ENCODE measurements at regions not wholly inside any gene's neighbourhood (a gene's known extent, or its start where the extent isn't known, plus 50 kb on each side); places are given as distances from the start of the nearest gene placed in this dataset.

GRCh38 chr20:22939181-22939580 lies 95.9 kb upstream of the SSTR4 start:
- Histone ChIP-seq H3K27me3 (ENCODE audit: control insufficient read depth in 4 of 4, insufficient read depth in 4 of 4, low read length in 3 of 4) (peaks cover 0 to 5% (median 0%) of the 10 kb centered on the region in 4 donors), H3K4me1 (ENCODE audit: control insufficient read depth in 4 of 4, insufficient read depth in 4 of 4, low read length in 3 of 4) (no peaks in the 10 kb centered on the region), H3K36me3 (ENCODE audit: control insufficient read depth in 4 of 4, insufficient read depth in 3 of 4, low read depth in 1 of 4, low read length in 3 of 4) (no peaks in the 10 kb centered on the region), H3K27ac (ENCODE audit: low read depth in 1 of 2, low read length in 2 of 2) (no peak overlapping the region), H3K4me3 (ENCODE audit: low read depth in 1 of 3, low read length in 3 of 3) (no peak overlapping the region), H3K9me3 (ENCODE audit: control insufficient read depth in 4 of 4, low read length in 3 of 4) (no peaks in the 10 kb centered on the region), H3K9ac (ENCODE audit: low read depth in 1 of 2, low read length in 2 of 2) (no peak overlapping the region)
- no peak for DNase-seq (ENCODE audit: low spot score)
- no peak for TF ChIP-seq HNF4G (IDR thresholded peaks at IDR 0.05)
- no peak for TF ChIP-seq SP1 (IDR thresholded peaks at IDR 0.05)
- no peak for TF ChIP-seq FOXA1 (IDR thresholded peaks at IDR 0.05)
- no peak for TF ChIP-seq GABPA (IDR thresholded peaks at IDR 0.05 in 1 of 2, conservative IDR thresholded peaks at IDR 0.05 in 1 of 2)
- TF ChIP-seq NR2F2 (IDR thresholded peaks at IDR 0.05) = no peak
- no peak for TF ChIP-seq REST (IDR thresholded peaks at IDR 0.05)
- no peak for TF ChIP-seq EGR1 (IDR thresholded peaks at IDR 0.05; ENCODE audit: low read depth in 2 of 2)
- TF ChIP-seq ATF3 (IDR thresholded peaks at IDR 0.05) = no peak
- TF ChIP-seq RAD21 (IDR thresholded peaks at IDR 0.05) = no peak
- no peak for TF ChIP-seq MAX (IDR thresholded peaks at IDR 0.05)
- TF ChIP-seq, protein P1, sequence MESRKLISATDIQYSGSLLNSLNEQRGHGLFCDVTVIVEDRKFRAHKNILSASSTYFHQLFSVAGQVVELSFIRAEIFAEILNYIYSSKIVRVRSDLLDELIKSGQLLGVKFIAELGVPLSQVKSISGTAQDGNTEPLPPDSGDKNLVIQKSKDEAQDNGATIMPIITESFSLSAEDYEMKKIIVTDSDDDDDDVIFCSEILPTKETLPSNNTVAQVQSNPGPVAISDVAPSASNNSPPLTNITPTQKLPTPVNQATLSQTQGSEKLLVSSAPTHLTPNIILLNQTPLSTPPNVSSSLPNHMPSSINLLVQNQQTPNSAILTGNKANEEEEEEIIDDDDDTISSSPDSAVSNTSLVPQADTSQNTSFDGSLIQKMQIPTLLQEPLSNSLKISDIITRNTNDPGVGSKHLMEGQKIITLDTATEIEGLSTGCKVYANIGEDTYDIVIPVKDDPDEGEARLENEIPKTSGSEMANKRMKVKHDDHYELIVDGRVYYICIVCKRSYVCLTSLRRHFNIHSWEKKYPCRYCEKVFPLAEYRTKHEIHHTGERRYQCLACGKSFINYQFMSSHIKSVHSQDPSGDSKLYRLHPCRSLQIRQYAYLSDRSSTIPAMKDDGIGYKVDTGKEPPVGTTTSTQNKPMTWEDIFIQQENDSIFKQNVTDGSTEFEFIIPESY (IDR thresholded peaks at IDR 0.05) = no peak
- 58% methylated on average over 3 of the region's 3 CpGs for WGBS

DNA sequence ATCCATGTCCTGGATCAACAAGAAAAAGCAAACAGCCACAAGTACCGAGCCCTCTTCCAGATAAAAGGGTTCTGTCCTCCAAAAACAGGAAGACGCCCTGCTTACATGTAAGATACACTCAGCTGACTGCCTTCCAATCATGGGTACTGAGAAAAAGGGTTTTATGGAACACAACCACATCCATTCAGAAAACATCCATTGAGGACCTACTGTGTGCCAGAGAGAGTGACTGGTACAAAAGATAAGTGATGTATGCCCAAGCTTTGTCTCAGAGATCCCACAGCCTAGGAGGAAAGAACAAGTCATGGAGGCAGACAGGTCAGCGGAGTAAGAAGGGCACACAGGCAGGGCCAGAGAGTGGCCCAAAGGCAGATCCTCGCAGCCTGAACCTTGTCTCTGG lies 94.8 kb upstream of the SSTR4 start:
- DNase-seq (ENCODE audit: low spot score) = no peak
- WGBS = 77% methylated on average over 4 of the region's 4 CpGs
- H3K36me3 ChIP-seq (ENCODE audit: control insufficient read depth in 4 of 4, insufficient read depth in 3 of 4, low read depth in 1 of 4, low read length in 3 of 4) = no peaks in the 10 kb centered on the region
- H3K27me3 ChIP-seq (ENCODE audit: control insufficient read depth in 4 of 4, insufficient read depth in 4 of 4, low read length in 3 of 4) = peaks cover 0 to 5% (median 0%) of the 10 kb centered on the region in 4 donors
- TF ChIP-seq HNF4G (IDR thresholded peaks at IDR 0.05) = no peak
- TF ChIP-seq, protein P1 (IDR thresholded peaks at IDR 0.05) = no peak
- no peak for TF ChIP-seq JUND (IDR thresholded peaks at IDR 0.05)
- no peak for TF ChIP-seq GABPA (IDR thresholded peaks at IDR 0.05 in 1 of 2, conservative IDR thresholded peaks at IDR 0.05 in 1 of 2)
- no peak for TF ChIP-seq RAD21 (IDR thresholded peaks at IDR 0.05)
- no peak for TF ChIP-seq ATF3 (IDR thresholded peaks at IDR 0.05)
- TF ChIP-seq FOXA2 (IDR thresholded peaks at IDR 0.05) = no peak
- TF ChIP-seq EGR1 (IDR thresholded peaks at IDR 0.05; ENCODE audit: low read depth in 2 of 2) = no peak
- TF ChIP-seq REST (IDR thresholded peaks at IDR 0.05) = no peak
- no peak for TF ChIP-seq RXRA (IDR thresholded peaks at IDR 0.05)
- TF ChIP-seq NR2F2 (IDR thresholded peaks at IDR 0.05) = no peak
- no peak for TF ChIP-seq CTCF (IDR thresholded peaks at IDR 0.05; ENCODE audit: low read depth, low read length, missing input control)
- TF ChIP-seq HNF4A (conservative IDR thresholded peaks at IDR 0.05) = no peak
- TF ChIP-seq YY1 (IDR thresholded peaks at IDR 0.05) = no peak
- no peak for TF ChIP-seq MAX (IDR thresholded peaks at IDR 0.05)
- H3K9ac ChIP-seq (ENCODE audit: low read depth in 1 of 2, low read length in 2 of 2) = no peak overlapping the region
- H3K4me3 ChIP-seq (ENCODE audit: low read depth in 1 of 3, low read length in 3 of 3) = no peak overlapping the region
- no peaks in the 10 kb centered on the region for H3K4me1 ChIP-seq (ENCODE audit: control insufficient read depth in 4 of 4, insufficient read depth in 4 of 4, low read length in 3 of 4)
- H3K27ac ChIP-seq (ENCODE audit: low read depth in 1 of 2, low read length in 2 of 2) = no peak overlapping the region
- H3K9me3 ChIP-seq (ENCODE audit: control insufficient read depth in 4 of 4, low read length in 3 of 4) = no peaks in the 10 kb centered on the region
